ENCODE measurements at regions not wholly inside any gene's neighbourhood (a gene's known extent, or its start where the extent isn't known, plus 50 kb on each side); places are given as distances from the start of the nearest gene placed in this dataset.

DNA sequence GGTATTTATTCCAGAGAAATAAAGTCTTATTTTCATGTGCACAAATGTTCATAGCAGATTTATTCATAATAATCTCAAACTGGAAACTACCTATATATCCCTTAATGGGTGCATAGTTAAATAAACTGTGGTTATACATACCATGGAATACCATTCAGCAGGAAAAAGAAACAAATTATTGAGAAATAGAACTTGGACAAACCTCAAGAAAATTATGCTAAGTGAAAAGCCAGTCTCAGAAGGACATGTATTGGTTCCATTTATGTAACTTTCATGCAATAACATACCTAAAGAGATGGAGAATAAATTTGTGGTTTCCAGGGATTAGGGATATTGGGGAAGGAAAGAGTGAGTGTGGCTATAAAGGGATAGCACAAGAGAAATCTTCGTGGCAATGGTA is 452.6 kb downstream of the SETBP1 start:
- TF ChIP-seq, protein P1, sequence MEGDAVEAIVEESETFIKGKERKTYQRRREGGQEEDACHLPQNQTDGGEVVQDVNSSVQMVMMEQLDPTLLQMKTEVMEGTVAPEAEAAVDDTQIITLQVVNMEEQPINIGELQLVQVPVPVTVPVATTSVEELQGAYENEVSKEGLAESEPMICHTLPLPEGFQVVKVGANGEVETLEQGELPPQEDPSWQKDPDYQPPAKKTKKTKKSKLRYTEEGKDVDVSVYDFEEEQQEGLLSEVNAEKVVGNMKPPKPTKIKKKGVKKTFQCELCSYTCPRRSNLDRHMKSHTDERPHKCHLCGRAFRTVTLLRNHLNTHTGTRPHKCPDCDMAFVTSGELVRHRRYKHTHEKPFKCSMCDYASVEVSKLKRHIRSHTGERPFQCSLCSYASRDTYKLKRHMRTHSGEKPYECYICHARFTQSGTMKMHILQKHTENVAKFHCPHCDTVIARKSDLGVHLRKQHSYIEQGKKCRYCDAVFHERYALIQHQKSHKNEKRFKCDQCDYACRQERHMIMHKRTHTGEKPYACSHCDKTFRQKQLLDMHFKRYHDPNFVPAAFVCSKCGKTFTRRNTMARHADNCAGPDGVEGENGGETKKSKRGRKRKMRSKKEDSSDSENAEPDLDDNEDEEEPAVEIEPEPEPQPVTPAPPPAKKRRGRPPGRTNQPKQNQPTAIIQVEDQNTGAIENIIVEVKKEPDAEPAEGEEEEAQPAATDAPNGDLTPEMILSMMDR (optimal IDR thresholded peaks at IDR 0.05 in 1 of 3, IDR thresholded peaks at IDR 0.05 in 1 of 3, conservative IDR thresholded peaks at IDR 0.05 in 1 of 3; ENCODE audit: extremely low read depth in 1 of 3, insufficient read depth in 2 of 3, low read length in 3 of 3): no peak
- TF ChIP-seq EZH2 (IDR thresholded peaks at IDR 0.05; ENCODE audit: low read length): no peak
